ENCODE measurements at regions not wholly inside any gene's neighbourhood (a gene's known extent, or its start where the extent isn't known, plus 50 kb on each side); places are given as distances from the start of the nearest gene placed in this dataset.
"Not testable (repeated sequence)": the region's sequence is repeated elsewhere in the genome, so short reads cannot be mapped to it uniquely, and the experiment has no call there.

- no peak for FAIRE-seq
Observed at GRCh38 chr4:129254526-129254925, 158.6 kb downstream of the C4orf33 start.

- no peak for FAIRE-seq
Observed at GRCh38 chr4:129261584-129261983, 165.6 kb downstream of the C4orf33 start.

DNA sequence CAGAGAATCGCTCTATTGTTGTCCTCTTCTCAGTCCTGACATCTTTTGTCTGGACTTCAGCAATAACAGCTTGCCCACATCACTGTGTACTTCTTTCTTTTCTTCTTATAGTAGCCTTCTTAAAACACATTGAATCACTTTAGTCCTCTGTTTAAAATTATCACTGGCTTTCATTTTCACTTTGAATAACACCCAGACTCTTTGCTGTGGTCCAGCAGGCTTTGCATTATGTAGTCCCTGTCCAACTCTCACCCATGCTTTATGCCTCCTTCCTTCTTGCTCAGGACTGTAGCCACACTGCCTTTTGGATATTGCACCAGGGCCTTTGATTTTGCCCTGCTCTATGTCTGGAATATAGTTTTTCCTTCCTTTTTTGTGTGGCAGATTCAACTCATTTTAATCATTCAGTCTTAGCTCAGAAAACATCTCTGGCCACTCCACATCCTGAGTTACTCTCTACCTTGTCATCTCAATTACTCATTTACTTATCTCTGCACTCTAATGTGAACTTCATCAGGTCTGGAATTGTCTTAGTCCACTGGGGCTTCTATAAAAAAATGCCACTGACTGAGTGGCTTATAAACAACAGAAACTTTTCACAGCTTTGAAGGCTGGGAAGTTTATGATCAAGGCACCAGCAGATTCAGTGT, 168.2 kb downstream of the C4orf33 start:
- no peak for FAIRE-seq

GRCh38 chr4:129278868-129279267, 182.9 kb downstream of the C4orf33 start:
- FAIRE-seq, result no peak

DNA sequence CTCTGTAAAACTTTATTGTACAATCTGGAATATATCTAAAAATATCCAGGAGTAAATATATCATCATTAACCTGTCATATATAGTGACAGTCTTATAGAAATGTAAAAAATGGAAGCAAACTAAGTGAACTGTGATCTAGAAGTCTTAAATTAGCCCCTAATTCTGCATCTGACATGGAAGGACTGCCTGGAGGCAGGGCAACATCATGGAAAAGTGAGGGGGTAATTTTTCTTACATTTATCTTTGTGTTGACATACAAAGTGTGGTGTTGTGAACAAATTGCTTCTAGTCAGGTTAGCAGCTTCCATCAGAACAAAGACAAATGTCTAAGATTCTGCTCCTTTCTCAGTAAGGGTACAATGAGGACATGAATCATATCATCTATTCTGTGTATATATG, 186.3 kb downstream of the C4orf33 start:
- FAIRE-seq, result no peak

DNA sequence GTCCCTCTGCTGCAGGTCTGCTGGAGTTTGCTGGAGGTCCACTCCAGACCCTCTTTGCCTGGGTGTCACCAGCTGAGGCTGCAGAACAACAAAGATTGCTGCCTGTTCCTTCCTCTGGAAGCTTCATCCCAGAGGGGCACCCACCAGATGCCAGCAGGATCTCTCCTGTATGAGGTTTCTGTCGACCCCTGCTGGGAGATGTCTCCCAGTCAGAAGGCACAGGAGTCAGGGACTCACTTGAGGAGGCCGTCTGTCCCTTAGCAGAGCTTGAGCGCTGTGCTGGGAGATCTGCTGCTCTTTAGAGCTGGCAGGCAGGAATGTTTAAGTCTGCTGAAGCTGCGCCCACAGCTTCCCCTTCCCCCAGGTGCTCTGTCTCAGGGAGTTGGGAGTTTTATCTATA, 196.2 kb downstream of the C4orf33 start:
- FAIRE-seq, result not testable (repeated sequence)

GRCh38 chr4:129314781-129315180, 218.8 kb downstream of the C4orf33 start:
- FAIRE-seq, result no peak

DNA sequence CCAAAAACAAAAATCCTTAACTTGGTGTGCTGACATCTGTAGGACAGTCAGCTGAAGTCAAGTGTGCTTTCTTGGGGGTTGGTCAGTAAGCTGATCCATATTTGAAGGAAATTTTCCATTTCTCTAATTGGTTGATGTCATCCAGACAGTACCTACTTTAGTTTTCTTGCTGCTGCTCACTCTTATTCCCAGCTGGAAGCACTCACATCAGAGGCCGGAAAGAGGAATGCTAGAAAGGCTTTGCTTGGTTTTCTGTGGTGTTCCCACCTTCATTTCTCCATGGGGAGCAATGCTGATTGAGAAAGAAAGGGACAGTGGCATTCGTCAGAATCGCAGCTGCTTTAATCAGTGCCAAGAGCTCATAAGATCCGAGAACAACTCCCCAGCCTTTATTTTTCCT, 227.0 kb downstream of the C4orf33 start:
- no peak for FAIRE-seq

GRCh38 chr4:129323658-129324057, 227.7 kb downstream of the C4orf33 start:
- FAIRE-seq, result no peak

DNA sequence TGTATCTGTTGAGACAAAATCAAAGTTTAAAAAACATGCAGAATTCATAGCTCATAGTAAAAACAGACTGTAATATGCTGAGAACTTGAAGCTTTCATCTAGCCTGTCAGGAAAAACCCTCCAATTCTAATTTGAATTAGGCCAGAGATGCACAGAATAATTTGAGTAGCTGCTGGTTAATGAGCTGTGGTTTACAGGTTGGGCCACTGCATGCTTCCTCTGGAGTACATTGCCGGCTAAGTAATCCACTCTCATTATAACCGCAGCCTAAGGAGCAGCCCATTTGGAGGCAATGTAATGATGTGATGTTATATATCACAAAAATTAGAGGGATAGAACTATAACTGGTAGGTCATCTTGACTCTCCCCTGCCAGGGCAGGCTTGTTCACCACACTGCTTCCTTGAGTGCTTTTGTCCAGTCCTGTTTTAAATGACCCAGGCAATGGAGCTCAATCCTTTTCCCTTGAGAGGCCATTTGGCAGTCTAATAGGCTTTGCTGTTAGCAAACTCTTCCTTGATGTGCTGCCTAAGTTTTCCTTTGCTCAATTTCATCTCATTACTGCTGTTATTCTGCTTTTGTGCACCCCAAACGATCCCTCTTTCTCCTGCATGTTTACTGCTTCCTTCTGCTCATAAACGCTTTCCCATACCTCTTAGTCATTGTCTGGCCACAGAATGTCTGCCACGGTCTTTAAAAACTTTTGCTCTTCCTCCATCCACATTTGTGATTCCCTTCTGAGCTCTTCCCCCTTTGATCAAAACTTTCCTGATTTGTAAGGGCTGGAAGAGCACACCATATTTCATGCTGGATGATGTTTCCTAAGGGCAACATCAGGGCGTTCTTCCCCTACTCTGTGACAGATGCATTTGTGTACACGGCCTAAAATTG, 230.9 kb downstream of the C4orf33 start:
- no peak for FAIRE-seq

DNA sequence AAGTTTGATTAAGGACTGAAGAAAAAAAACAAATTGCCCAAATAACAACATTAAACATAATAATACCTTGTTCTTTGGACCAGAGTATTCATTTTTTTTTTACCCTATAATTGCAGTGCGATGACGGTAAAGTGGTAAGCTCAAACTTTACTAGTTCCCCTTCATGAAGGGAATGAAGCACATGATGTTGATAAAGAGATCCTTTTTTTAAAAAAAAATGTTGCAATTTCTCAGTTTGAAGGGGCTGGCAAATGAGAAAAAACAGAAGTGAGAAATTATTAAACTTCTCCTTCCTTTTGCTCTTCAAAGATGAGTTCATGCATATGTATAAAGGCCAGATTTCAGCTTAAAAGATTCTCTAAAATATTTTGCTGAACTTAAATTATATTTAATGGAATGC, 231.7 kb downstream of the C4orf33 start:
- FAIRE-seq, result no peak

GRCh38 chr4:129328162-129328561, 232.2 kb downstream of the C4orf33 start:
- FAIRE-seq, result no peak

GRCh38 chr4:129334136-129334535, 238.2 kb downstream of the C4orf33 start:
- FAIRE-seq, result no peak

DNA sequence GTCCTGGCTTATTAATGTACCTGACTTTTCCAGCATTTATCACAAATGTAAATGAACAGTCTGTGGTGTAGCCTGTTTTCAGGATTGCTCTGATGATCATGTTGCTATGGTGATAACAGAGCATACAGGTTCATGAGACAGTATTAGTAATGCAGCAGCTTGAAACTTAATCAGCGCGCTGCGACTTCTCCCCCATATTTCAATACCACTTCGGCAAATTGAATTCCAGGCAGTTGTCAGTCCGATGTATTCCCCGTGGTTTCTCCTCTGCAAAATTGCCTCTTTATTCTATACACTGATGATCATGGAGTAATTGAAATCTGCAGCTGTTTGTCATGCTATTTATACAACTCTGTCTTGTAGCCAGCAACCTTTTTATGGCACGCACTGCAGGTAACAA, 239.3 kb downstream of the C4orf33 start:
- no peak for FAIRE-seq

GRCh38 chr4:129335818-129336217, 239.9 kb downstream of the C4orf33 start:
- FAIRE-seq, result no peak

- FAIRE-seq, result no peak
Observed at GRCh38 chr4:129336457-129337227, 240.7 kb downstream of the C4orf33 start.

GRCh38 chr4:129337228-129337620, 241.3 kb downstream of the C4orf33 start:
- FAIRE-seq, result no peak

- FAIRE-seq, result no peak
Observed at GRCh38 chr4:129342819-129343408, 247.0 kb downstream of the C4orf33 start.

- no peak for FAIRE-seq
Observed at GRCh38 chr4:129344058-129344457, 248.1 kb downstream of the C4orf33 start.

DNA sequence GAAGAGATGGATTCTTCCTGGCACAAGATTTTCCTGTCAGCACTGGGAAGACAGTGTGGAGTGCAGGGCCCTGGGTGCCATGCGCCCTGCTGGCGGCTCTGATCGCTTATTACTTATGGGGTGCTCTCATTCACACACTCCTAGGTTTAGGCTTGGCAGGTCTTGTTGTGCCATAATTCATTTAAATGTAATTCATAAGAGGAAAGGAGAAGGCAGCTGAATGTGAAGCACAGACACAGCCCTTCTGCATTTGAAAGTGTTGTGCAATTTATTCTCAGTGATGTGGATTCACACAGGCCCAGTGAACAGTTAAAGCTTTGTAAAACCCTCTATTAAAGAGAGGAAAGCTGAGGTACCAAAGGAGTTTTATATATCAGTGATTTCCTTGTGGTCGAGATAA, 249.7 kb downstream of the C4orf33 start:
- no peak for FAIRE-seq

DNA sequence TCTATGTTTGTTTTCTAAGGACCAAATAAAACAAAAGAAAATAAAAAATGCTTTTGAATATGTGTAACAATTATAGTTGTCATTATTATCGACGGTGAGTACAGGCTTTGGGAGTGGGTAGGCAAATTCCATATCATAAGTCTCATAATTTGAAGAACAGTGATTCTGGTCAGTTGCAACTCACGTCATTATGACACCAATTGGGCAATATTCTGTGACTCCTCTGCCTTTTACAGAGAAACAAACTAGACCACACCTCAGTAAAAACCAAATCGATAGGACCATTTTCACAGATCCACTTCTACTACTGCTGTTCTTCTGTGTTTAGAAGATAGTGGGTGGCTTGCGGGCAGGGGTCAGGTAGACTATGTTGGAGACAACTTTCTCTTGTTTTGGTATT, 250.1 kb downstream of the C4orf33 start:
- no peak for FAIRE-seq

GRCh38 chr4:129346734-129347133, 250.8 kb downstream of the C4orf33 start:
- no peak for FAIRE-seq
